NCI-H2081 (cell line): ENCODE measurements at regions not wholly inside any gene's neighbourhood (a gene's known extent, or its start where the extent isn't known, plus 50 kb on each side); places are given as distances from the start of the nearest gene placed in this dataset.

Source experiments
- DNase-seq, 2 experiments: peaks; one replicate each; lab custom pipeline; 2025; lab: John Stamatoyannopoulos, UW

DNA sequence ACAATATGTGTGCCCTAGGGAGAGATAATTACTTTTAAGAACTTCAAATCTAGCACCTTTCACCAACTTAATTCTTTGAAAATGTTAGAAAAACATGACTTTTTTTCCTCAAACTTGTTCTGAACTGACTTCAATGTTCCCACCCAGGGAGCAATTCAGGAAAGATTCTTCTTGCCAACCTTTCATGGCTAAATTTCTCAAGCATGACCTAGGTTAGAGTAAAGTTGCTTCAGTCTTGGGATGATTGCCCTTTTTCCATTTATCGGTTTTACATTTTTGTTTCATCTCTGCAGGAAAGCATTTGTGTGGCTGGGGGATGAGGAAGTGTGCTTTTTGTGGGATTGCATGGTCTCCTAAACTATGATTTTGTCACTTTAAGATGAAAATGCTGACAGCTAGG is 647.7 kb downstream of the LTN1 start:
- DNase-seq: no peak

DNA sequence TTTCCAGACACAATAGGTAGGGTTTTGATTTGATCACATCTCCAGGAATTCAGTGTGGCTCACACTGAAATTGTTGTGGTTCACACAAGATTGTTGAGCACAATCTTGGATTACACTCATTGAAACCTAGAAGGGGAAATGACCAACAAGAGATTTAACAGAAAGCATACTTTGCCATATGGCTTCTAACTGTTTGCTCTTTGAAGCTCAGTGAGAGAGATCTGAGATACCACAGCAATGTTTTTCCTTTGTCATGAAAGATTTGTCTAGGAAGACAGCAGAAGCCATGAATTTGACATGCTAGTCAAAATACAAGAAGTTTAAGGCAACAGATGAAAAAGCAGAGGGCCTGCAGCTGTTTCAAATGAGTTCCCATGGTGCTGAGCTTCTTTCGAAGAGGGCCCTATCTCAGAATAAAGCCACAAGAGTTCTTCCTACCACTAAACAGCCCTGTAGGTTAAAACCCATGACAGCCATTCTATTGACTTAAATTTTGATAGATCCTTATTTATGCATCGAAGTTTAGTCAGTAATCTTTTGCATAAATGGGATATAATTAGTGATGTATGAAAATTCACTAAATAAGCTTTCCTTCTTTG is 650.4 kb downstream of the LTN1 start:
- no peak for DNase-seq

DNA sequence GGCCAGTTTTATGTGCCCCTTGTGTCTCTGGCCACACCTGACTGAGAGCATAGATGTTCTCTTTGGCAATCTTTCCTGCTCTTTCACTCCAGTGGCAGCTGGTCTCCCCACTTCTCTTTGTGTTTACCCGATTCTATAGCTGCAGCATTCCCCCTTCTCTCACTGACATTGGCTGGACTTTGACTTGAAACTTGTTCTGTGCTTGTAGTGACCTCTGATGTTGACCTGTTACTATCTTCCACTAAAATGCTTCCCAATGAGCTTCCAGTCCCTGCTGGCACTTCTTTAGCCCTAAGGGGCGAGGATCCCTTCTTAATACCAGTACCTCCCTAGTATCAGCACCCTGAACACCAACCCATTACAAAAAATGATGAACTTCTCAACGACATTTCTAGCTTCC is 653.3 kb downstream of the LTN1 start:
- DNase-seq: no peak

DNA sequence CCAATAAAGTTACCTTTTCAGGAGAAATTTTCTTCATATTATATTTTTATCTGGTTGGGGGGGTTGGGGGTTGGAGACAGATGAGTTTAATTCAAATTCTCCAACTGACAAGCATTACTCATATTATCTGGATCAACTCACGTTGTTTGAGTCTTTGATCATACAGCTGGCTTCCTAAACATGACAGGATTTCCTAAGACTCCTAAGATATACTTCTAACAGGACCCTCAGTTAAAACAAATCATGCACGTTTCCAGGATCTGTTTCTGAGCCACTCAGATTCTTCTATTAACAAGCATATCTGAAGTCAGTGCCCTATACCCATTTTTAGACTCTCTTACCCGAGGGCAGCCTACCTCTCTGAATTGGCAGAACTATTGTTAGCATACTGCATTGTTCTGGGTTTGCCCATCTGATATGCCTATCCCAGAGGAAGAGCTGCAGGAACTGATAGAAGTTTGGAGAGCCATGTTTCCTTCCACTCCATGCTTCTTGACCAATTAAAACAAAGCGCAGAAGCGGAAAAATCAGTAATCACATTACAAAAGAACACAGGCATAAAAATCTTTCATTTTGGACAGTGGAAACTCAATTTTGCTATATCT is 653.9 kb downstream of the LTN1 start:
- DNase-seq: no peak

DNA sequence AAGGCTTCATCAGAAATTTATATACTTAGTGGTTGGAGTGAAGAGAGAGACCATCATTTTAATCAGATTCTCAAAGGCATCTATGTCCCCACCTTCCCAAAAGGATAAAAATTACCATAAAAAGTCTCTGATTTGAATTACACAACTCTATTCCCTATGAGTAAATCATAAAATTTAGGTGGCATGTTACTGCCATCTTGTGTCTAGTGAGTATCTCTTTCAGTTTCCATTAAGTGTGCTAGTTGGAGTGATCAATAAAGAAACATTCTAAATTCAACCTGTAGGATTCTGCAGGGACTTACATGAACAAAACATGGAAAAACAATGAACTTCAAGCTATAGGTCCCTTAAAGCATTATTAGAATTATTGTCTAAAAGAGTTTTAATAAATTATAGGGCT is 655.4 kb downstream of the LTN1 start:
- DNase-seq: peak in 1 of 2 experiments; percentile 13

DNA sequence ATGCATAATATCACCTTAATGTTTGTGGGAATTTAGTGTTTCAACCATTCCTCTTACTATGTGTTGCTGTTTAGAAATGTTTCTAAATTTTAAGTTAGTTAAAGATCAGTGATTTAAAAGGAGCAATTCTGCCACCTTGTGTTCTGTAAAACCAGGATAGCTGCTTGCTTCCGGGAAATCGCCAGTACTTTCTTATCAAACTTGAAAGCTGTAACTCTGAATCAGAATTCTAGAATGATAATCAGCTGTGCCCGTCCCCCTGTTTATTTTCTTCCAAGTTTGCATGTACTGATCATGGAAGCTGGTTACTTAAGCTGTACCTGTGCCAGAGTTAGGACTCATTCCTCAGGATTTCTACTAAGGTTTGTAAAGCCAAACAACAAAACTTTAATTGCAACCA is 656.4 kb downstream of the LTN1 start:
- DNase-seq: no peak

DNA sequence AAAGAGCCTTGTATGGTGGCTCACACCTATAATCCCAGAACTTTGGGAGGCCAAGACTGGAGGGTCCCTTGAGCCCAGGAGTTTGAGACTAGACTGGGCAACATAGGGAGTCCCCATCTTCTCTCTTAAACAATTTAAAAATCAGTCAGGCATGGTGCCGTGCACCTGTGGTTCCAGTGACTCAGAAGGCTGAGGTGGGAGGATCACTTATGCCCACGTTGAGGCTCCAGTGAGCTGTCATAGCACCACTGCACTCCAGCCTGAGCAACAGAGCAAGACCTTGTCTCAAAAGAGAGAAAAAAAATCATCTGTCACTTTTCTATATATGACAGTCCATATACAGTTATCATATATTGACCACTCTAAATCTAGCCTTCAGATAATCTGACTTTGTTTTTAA is 658.3 kb downstream of the LTN1 start:
- no peak for DNase-seq

DNA sequence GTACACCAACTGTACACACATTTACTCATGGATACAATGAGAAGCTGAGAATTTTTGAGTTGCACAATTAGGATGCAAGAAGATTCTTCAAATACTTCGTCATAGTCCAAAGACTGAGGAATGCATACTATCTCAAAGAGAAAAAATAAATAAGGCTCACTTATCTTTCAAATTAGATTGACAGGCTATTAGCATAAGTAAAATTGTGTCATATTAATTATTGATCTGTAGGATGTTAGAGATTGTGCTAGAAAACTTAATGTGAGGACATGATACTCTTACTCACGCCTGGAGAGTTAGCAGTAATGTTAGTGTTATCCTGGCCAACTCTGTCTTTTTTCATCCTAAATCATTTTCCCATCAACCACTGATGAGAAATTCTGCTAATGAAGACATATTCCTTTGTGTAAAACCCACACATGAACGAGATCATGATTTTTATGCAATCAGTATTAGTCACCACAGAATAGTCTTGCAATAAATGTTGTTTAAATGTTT is 659.0 kb downstream of the LTN1 start:
- DNase-seq: no peak

DNA sequence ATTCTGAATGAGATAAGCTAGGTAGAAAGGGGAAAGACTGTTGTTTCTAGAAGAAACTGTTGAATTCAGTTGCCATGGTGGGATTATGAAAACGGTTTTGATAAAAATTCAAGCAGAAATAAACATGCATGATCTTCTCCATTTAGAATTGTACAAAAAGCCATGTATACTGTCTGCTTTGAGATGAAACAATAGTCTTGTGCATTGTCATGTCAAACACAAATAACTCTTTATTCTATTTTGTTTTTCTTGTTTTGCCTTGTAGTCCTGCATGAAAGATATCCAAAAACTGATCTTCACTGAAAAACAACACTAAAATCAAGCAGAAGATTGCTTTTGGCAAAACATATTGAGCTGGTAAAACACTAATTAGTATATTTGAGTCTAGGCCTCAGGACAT is 659.9 kb downstream of the LTN1 start:
- no peak for DNase-seq

DNA sequence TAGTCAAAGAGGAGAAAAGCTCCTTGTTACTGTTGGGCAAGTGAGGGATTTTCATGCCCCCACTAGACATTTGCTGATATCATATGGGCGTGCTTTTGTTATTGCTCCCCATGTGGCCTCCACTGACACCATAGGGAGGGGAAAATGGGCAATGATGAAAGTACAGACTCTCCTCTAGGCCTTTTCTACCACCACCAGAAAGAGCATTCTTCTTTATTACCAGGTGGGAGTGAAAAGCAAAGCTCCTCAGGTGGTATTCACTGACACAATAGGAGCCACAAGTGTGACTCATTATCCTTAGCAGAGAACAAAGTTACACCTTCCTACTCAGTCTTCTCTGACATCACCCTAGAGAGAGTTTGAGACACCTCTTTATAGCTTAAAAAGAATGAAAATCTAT is 667.1 kb downstream of the LTN1 start:
- no peak for DNase-seq

DNA sequence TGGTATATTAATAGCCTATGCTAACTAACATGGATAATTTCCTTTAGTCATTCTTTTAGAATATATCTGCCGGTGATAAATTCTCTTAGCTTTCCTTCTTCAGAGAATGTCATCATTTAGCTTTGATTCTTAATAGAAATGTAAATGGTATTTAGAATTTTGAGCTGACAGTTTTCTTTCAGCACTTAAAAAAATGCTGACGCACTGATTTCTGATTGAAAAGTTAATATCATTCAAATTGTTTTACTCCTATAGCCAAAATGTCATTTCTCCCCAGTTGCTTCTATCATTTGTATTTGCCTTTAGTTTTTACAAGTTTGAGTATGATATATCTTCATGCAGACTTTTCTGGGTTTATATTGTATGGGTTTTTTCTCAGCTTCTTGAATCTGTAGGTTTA is 668.0 kb downstream of the LTN1 start:
- DNase-seq: no peak

DNA sequence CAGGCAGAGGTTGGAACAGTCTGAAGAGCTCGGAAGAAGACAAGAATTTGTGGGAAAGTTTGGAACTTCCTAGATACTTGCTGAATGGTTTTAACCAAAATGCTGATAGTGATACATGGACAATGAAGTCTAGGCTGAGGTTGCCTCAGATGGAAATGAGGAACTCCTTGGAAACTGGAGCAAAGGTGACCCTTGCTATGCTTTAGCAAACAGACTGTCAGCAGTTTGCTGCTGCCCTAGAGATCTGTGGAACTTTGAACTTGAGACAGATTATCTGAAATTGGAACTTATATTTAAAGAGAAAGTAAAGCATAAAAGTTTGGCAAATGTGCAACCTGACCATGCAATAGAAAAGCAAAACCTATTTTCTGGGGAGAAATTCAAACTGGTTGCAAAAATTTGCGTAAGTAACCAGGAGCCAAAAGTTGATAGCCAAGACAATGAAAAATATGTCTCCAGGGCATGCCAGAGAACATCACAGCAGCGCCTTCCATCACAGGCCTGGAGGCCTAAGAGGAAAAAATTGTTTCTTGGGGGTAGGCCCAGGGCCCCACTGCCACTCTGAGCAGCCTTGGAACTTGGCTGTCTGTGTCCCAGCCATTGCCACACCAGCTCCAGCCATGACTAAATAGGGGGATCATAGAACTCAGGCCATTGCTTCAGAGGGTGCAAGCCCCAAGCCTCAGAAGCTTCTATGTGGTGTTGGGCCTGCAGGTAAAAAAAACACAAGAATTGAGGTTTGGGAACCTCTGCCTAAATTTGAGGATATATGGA is 675.3 kb downstream of the LTN1 start:
- DNase-seq: no peak

DNA sequence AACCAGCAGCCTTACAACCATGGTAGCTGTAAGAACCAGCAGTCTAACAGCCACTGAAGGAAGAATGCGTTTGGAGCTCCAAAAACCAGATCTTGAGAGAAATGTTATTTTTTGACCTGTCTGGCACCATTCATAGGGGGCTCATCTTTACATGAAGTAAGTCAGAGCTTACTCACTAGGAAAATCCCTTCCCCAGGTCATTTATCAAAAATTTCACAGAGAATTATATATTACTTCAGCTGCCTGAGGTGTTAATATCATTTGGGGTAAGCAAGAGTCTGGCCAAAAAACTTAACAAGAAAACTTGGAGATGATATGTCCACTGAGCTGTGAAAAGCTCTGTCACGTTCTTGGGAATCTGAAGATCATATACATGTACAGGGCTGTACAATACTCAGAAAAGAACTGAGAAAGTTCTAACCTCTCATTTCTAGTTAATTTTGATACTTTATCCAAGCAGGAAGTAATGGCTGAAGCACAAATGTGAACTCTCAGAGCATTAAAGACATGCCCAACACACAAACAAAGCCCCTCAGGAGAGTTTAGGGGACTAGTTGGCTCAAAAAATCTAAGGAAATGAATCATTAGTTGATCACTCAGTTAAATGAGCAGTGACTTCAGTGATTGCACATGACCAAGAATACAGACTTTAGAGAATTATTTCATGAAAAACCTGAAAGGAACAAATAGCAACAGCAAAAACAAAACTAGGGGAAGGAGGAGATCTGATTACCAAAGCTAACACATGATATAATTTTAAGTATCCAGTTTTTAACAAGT is 681.1 kb downstream of the LTN1 start:
- no peak for DNase-seq

DNA sequence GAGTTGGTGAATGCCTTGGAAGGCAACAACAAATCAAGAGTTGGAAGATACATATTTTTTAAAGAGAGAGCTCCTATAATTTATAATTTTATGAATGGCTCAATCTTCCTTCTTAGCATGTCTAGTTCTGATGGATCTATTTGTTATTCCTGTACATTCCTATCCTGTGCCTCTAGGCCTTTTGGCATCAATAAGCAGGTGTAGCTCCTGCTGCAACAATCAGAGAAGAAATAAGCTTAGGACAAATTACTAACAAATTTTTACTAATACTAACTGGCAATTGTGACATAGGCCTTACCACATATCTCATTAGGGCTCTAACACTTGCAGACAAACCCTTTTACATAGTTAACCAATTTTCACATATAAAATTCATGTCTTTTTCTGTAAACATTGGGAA is 682.0 kb downstream of the LTN1 start:
- DNase-seq: no peak

DNA sequence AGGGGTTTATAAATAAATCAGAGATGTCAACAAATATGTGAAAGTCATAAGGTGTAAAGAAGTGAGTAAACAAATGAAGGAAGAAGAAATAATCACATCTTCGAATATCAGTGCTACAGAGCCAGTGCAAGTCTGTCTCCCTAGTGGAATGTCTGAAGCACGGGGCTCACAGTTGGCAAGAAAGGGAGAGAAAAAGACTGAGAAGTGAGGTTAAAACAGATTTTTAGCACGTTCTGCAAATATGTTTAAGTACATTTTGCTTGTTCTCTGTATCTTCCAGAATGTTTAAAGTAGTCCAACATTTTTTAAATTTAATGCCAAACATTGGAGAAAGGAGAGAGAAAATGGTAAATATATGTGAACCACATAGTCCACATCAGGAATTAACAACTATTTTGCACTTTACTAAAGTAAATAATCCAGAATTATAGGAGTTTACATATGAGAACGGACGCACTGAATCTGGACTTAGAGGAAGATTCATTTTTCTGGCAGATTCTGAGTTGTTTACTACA is 682.4 kb downstream of the LTN1 start:
- DNase-seq: no peak

DNA sequence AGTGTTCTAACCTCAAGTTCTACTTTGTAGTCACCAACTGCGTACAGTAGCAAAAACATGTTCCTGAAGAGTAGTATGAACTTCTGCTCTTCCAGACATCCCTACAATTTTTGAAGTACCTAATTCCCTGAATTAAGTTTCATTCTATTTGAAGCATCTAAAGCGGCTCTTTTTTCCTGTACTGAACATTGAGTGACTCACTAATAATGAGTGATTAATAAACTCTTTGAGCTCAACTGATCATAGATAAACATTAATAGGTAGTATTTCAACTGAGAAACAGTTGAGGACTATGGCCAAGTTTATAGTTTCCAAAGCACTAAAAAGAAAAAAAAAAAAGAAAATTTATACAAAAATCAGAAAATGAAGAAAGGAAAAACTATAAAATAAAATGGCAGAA is 683.1 kb downstream of the LTN1 start:
- DNase-seq: no peak

DNA sequence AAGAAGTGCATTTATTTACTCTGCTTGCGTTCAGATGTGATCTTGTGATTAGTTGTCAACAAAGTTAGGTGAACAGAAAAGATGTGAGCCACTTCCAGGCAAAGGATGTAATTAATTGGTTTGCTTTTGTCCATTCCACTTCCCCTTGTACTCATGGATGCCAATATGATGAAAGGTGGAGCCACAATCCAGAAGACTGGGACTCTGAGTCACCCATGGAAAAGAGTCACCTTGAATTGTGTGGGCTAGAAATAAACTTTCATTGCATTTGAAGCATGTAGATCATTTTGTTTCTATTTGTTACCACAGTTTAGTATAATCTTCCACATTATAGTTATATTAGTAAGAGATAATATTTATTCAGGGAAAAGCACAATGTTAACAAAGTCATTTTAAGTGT is 684.2 kb downstream of the LTN1 start:
- no peak for DNase-seq

DNA sequence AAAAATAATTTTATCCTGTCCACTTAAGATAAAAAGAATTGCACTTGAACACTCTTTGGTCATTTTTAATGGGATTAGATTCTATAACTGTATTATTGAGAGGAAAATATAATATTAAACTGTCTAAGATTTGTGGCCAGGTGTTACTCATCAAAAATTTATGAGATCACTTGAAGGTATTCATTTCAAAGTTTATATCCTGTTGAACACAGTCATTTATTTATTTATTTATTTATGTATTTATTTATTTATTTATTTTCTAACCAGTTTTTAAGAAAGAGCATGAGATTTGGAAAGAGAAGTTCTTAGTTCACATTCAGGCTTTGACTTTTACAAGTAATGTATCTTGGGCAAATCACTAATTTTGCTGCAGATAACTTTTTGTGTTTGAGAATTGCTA is 692.7 kb downstream of the LTN1 start:
- no peak for DNase-seq

DNA sequence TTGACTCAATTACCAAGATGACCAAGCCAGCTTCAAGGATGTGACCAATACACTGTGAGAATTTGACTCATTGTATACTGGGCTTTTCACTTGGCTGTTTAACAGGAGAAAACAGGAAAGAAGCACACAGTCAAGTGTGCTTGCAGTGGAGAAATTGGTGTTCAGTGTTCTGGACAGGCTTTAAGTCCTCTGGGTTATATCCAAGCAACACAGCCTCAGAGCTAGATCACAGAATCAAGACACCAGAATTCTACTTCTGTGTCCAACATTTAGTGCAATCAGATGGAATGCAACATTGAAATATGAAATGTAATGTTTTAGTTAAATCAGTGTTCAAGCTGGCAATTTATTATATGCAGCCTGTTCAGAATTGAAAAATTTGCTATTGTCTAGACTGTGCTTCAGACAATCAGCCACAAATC is 694.4 kb downstream of the LTN1 start:
- no peak for DNase-seq

DNA sequence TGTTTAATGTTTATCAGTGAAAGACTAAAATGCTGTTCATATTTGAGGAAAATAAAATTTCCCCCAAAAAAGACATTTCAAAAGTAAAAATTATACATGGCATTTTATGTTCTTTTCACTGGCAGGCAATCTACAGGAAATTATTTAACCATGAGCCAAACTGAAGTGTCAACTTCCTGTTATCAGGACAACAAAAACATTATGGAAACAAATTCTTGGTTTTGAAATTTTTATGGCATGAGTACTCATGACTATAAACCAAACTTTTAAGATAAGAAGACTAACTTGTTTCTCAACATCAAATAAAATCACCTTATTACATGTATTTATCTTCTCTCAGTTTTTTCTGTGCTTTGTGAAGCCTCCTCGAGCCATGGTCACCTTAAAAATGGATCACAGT is 698.6 kb downstream of the LTN1 start:
- DNase-seq: no peak

DNA sequence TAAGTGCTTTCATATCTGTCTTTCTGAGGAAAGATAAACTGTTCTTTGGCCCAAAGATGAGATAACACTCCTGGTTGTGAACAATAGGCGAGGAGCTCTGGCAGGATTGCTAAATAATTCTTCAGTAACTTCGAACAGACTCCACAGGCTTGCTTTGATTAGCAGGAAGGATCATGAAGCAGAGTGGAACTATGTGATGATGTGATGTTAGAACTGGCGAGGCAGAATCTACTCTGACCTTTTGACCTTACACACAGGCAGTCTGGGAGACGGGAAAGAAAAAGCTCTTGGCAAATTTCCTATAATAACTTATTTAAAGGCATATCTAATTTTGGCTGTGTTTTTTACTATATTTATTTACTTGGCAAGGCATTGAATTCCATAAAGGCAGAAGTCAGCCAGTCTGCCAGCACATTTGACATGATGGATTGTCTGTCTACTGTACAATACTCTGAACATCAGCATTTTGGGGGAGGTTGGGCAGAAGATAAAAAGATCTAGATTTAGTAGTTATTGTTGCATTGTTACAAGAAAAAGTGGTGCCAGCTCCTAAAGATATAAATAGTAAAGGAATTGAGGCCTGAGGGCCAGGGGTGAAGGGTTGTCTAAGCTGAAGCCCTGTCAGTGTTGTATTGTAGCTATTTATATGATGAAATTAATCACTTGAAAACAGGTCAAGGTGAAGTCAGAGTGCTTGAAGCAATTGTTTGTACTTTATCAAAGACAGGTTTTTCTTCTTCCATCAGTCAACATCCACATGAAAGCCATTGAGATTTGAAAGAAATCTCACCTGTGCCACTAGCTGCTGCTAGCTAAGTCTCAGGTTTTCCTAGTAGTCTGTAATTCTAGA is 708.8 kb downstream of the LTN1 start:
- DNase-seq: peak in 1 of 2 experiments; percentile 5
